Suprapubic skin (tissue), 4 donors: ENCODE measurements at regions not wholly inside any gene's neighbourhood (a gene's known extent, or its start where the extent isn't known, plus 50 kb on each side); places are given as distances from the start of the nearest gene placed in this dataset.
"Not testable (repeated sequence)": the region's sequence is repeated elsewhere in the genome, so short reads cannot be mapped to it uniquely, and the experiment has no call there.

Source experiments
- DNase-seq, 2 donors: peaks; one replicate each; pipeline ENCODE4 v3.0.0-alpha.2; 2019; ENCODE audit warnings: low spot score in 2 of 2
- H3K27ac ChIP-seq: fragments of 200-600 bp; sonication (generic); one replicate; pipeline ENCODE4 v1.5.1; 2019
- H3K27me3 ChIP-seq: fragments of 200-600 bp; sonication (generic); one replicate; pipeline ENCODE4 v1.5.1; 2019
- H3K36me3 ChIP-seq: fragments of 200-600 bp; sonication (generic); one replicate; pipeline ENCODE4 v1.5.1; 2019
- H3K4me1 ChIP-seq: fragments of 200-600 bp; sonication (generic); one replicate; pipeline ENCODE4 v1.5.1; 2019
- H3K4me3 ChIP-seq: fragments of 200-600 bp; sonication (generic); one replicate; pipeline ENCODE4 v1.5.1; 2019; ENCODE audit warnings: mild to moderate bottlenecking
- H3K9me3 ChIP-seq: fragments of 200-600 bp; sonication (generic); one replicate; pipeline ENCODE4 v1.5.1; 2019
- EP300 ChIP-seq: sonication (generic); formaldehyde crosslinking; IDR thresholded peaks from one replicate; pipeline ENCODE4 v1.6.1; 2017; ENCODE audit warnings: antibody characterized with exemption
- POLR2A ChIP-seq, 2 donors: fragments of 450-650 bp; IDR thresholded peaks; one replicate each; pipeline ENCODE4 v1.6.1; 2017; ENCODE audit warnings: antibody characterized with exemption in 2 of 2, mild to moderate bottlenecking in 2 of 2, moderate library complexity in 2 of 2
- POLR2AphosphoS5 ChIP-seq, 3 donors: sonication (generic); formaldehyde crosslinking; IDR thresholded peaks; one replicate each; pipeline ENCODE4 v1.6.1; 2017; ENCODE audit warnings: antibody characterized with exemption in 3 of 3
- WGBS: methylation state at CpG from one replicate; pipeline ENCODE4 v1.1.5; 2018; 5-methylcytosine and 5-hydroxymethylcytosine counted together
- TF ChIP-seq, protein P1 (sequence below), 2 donors: fragments of 200-600 bp in 1 of 2; fragments of 450-650 bp in 1 of 2; sonication (generic) in 1 of 2; IDR thresholded peaks; one replicate each; pipeline ENCODE4 v1.5.1; 2016 to 2019; ENCODE audit warnings: antibody characterized with exemption in 2 of 2, mild to moderate bottlenecking in 1 of 2, moderate library complexity in 1 of 2

DNA sequence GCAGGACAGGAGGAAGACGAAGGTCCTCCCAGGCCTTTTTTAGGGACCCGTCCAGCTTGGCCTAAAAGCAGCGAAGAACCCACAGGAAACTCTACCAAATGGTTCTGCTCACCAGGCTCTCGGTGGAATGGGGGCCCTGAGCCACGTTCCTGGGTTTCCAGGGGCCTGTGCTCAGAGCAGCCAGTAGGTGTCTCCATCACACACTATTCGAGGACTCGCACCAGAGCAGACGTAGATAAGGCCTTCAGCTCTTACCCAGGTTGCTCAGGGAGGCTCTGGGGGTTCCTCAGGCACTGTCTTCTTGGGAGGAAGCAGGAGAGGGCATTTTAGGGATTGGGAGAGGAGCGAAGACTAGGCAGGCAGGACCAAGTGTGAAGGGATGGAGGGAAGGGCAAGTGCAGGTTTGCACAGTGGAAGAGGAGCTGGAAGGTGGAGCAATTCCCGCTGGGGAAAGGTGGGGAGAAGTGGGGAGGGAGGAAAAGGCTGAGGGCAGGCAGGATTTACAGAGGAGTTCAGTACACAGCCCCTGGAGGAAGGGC is 157.1 kb downstream of the RGS9 start:
- TF ChIP-seq EP300 (no peak), POLR2AphosphoS5 (IDR thresholded peaks at IDR 0.05) (no peak), POLR2A (IDR thresholded peaks at IDR 0.05) (no peak)
- TF ChIP-seq, protein P1, sequence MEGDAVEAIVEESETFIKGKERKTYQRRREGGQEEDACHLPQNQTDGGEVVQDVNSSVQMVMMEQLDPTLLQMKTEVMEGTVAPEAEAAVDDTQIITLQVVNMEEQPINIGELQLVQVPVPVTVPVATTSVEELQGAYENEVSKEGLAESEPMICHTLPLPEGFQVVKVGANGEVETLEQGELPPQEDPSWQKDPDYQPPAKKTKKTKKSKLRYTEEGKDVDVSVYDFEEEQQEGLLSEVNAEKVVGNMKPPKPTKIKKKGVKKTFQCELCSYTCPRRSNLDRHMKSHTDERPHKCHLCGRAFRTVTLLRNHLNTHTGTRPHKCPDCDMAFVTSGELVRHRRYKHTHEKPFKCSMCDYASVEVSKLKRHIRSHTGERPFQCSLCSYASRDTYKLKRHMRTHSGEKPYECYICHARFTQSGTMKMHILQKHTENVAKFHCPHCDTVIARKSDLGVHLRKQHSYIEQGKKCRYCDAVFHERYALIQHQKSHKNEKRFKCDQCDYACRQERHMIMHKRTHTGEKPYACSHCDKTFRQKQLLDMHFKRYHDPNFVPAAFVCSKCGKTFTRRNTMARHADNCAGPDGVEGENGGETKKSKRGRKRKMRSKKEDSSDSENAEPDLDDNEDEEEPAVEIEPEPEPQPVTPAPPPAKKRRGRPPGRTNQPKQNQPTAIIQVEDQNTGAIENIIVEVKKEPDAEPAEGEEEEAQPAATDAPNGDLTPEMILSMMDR (IDR thresholded peaks at IDR 0.05): peak; percentile 29 to 70
- no peak for DNase-seq
- no peaks in the 10 kb centered on the region for H3K27me3 ChIP-seq
- H3K9me3 ChIP-seq: no peaks in the 10 kb centered on the region
- H3K36me3 ChIP-seq: no peaks in the 10 kb centered on the region
- peaks cover 6% of the 10 kb centered on the region for H3K4me1 ChIP-seq
- H3K4me3 ChIP-seq: no peak overlapping the region
- no peak overlapping the region for H3K27ac ChIP-seq
- 20% methylated on average over 10 of the region's 10 CpGs for WGBS

DNA sequence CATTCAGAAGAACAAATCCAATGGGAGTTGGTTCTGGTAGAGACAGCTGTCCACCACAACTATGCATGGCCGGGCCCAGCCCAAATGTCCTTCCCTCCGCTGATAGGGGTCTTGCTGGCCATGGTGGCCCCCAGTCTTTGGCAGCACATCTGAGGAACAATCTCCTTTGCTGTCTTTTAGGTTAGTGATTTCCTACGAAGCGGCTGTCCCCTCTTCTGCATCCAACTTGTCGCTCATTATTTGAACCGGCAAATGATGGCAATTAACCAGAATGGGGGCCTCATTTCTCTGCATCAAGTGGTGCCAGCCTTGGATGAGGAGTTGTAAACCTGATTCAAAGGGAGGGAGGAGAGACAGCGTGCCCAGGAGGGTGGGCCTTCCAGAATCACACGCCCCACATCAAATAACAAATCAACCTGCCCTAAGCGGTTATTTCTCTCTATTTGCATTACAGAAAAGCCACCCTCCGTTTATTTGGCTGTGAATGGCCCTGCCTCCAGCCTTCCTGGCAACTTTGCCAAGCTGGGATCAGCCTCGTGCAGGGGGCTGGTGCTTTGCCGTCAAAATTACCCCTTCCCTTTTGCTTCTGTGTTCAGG is 156.5 kb downstream of the RGS9 start:
- Histone ChIP-seq H3K27me3 (no peaks in the 10 kb centered on the region), H3K4me3 (no peak overlapping the region), H3K9me3 (no peaks in the 10 kb centered on the region), H3K36me3 (no peaks in the 10 kb centered on the region), H3K27ac (no peak overlapping the region), H3K4me1 (peaks cover 6% of the 10 kb centered on the region)
- TF ChIP-seq POLR2AphosphoS5 (IDR thresholded peaks at IDR 0.05) (no peak), POLR2A (IDR thresholded peaks at IDR 0.05) (no peak), EP300 (no peak)
- TF ChIP-seq, protein P1 (IDR thresholded peaks at IDR 0.05): no peak
- no peak for DNase-seq
- 68% methylated on average over 12 of the region's 12 CpGs for WGBS

DNA sequence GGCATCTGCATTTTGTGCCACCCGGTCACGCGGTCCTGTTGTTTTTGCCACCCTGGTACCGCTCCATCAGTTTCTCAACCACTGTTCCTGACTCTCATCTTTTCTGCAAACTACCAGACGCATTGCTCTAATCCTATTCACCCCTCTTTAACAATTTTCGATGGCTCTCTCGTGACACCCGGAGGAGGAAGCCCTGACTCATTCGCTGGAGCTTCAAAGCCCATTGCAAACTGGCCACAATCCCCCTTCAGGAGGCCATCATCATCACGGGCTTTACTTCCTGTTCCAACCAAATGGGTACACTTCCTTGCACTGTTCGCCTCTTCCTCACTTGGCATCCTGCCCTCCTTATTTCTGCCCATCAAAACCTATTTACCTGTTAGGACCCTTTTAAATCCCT is 155.3 kb downstream of the RGS9 start:
- Histone ChIP-seq H3K9me3 (no peaks in the 10 kb centered on the region), H3K27ac (no peak overlapping the region), H3K36me3 (no peaks in the 10 kb centered on the region), H3K4me3 (no peak overlapping the region), H3K27me3 (no peaks in the 10 kb centered on the region), H3K4me1 (peaks cover 6% of the 10 kb centered on the region)
- no peak for DNase-seq
- TF ChIP-seq POLR2AphosphoS5 (IDR thresholded peaks at IDR 0.05) (no peak), EP300 (no peak), POLR2A (IDR thresholded peaks at IDR 0.05) (no peak)
- TF ChIP-seq, protein P1 (IDR thresholded peaks at IDR 0.05): no peak
- WGBS: 75% methylated on average over 11 of the region's 11 CpGs

DNA sequence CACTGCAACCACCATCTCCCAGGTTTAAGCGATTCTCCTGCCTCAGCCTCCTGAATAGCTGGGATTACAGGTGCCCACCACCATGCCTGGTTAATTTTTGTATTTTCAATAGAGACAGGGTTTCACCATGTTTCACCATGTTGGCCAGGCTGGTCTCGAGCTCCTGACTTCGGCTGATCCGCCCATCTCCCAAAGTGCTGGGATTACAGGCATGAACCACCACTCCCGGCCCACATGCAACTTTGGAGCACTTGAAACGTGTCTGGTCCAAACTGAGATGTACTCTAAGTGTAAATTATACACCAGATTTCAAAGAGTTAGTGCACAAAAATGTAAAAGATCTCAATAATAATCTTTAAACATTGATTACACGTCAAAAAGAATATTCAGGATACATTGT is 154.1 kb downstream of the RGS9 start:
- DNase-seq, H3K27ac ChIP-seq, H3K27me3 ChIP-seq, H3K4me1 ChIP-seq, H3K36me3 ChIP-seq, H3K4me3 ChIP-seq, H3K9me3 ChIP-seq: not testable (repeated sequence)
- WGBS: 90% methylated on average over 7 of the region's 7 CpGs

DNA sequence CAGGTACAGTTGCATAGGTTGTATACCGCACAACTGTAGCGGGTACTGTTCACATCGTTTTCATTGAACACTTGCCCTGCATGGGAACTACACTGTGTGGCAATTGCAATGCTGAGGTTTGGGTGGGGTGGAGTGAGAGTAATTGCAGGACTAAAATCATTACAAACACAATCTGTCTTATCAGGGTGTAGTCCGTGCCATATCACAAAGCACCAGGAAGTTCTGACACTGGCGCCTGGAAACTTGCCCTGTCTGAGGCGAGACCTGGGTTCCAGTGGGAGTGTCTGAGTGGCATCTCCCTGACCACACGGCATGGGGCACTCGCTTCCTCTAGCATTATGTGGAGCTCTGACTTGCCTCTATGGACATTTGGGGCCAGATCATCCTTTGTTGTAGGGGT is 153.4 kb downstream of the RGS9 start:
- Histone ChIP-seq H3K27me3 (no peaks in the 10 kb centered on the region), H3K4me3 (no peak overlapping the region), H3K9me3 (no peaks in the 10 kb centered on the region), H3K27ac (no peak overlapping the region), H3K4me1 (peaks cover 6% of the 10 kb centered on the region), H3K36me3 (no peaks in the 10 kb centered on the region)
- no peak for DNase-seq
- 57% methylated on average over 8 of the region's 8 CpGs for WGBS
- TF ChIP-seq EP300 (no peak), POLR2A (IDR thresholded peaks at IDR 0.05) (no peak), POLR2AphosphoS5 (IDR thresholded peaks at IDR 0.05) (no peak)

DNA sequence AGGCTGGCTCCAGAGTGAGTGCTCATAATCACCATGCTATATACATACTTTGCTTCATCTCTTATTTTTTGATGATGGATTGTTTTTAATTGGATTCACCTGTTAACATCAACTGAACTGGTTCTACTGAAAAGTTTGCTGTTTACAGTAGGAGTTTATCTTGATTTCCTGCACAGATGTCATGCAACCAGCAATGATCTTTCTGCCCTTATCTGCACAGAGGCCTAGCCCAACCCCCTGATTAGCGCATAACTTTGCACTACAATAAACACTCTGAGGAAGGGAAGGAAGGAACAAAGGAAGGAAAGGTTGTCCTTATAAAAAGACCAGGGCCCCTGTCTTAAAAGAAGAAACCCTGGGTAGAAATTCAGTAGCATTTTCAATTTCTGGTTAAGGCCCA is 152.9 kb downstream of the RGS9 start:
- TF ChIP-seq, protein P1 (IDR thresholded peaks at IDR 0.05): no peak
- TF ChIP-seq EP300 (no peak), POLR2A (IDR thresholded peaks at IDR 0.05) (no peak), POLR2AphosphoS5 (IDR thresholded peaks at IDR 0.05) (no peak)
- no peaks in the 10 kb centered on the region for H3K27me3 ChIP-seq
- WGBS: 92% methylated on average over 1 of the region's 1 CpG
- H3K4me3 ChIP-seq: no peak overlapping the region
- H3K27ac ChIP-seq: no peak overlapping the region
- H3K9me3 ChIP-seq: no peaks in the 10 kb centered on the region
- no peak for DNase-seq
- peaks cover 6% of the 10 kb centered on the region for H3K4me1 ChIP-seq
- no peaks in the 10 kb centered on the region for H3K36me3 ChIP-seq
